Adipocyte (in vitro differentiated cells): ENCODE measurements at regions not wholly inside any gene's neighbourhood (a gene's known extent, or its start where the extent isn't known, plus 50 kb on each side); places are given as distances from the start of the nearest gene placed in this dataset.

Source experiments
- DNase-seq: peaks from one replicate; pipeline ENCODE4 v3.0.0-alpha.2; 2015; ENCODE audit warnings: low read depth
- H3K27me3 ChIP-seq: replicated peaks from 2 replicates; pipeline ENCODE4 v1.7.0; 2013; ENCODE audit warnings: mild to moderate bottlenecking, low read length, moderate library complexity; ENCODE audit not compliant: control insufficient read depth, insufficient read depth
- H3K36me3 ChIP-seq: 2 replicates; pipeline ENCODE4 v1.7.0; 2013; ENCODE audit warnings: low read length, mild to moderate bottlenecking, moderate library complexity; ENCODE audit not compliant: control insufficient read depth, insufficient read depth, severe bottlenecking
- H3K4me1 ChIP-seq: 2 replicates; pipeline ENCODE4 v1.7.0; 2013; ENCODE audit warnings: mild to moderate bottlenecking, low read length, moderate library complexity; ENCODE audit not compliant: control insufficient read depth, insufficient read depth
- H3K4me3 ChIP-seq: 2 replicates; pipeline ENCODE4 v1.7.0; 2013; ENCODE audit warnings: mild to moderate bottlenecking, low read length, moderate library complexity
- H3K9ac ChIP-seq: 2 replicates; pipeline ENCODE4 v1.7.0; 2013; ENCODE audit warnings: mild to moderate bottlenecking, low read length, moderate library complexity
- H3K9me3 ChIP-seq: 2 replicates; pipeline ENCODE4 v1.7.0; 2013; ENCODE audit warnings: mild to moderate bottlenecking, low read length, moderate library complexity; ENCODE audit not compliant: control insufficient read depth

DNA sequence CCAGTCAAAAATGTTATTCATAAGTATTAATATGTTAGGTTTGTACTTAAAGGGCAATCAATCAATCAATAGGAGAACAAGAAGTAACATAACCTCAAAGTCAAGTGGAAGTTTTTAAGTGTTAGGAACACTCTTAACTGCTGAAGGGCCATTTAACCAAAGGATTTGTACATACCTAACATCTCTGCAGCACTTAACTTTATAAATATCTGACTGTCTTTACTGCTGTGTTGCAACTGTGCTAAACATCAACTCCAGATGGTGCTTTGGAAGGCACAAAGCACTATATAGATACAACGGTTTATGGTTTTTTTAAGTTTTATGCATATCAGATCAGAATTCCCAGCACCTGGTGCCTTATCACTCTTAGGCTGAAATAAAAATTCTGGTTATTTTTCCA is 604.9 kb upstream of the PTGER4 start:
- H3K27me3 ChIP-seq: no peaks in the 10 kb centered on the region
- H3K4me3 ChIP-seq: no peak overlapping the region
- H3K9me3 ChIP-seq: no peaks in the 10 kb centered on the region
- H3K9ac ChIP-seq: no peak overlapping the region
- no peaks in the 10 kb centered on the region for H3K36me3 ChIP-seq
- peak; percentile 34 for DNase-seq
- H3K4me1 ChIP-seq: no peaks in the 10 kb centered on the region

DNA sequence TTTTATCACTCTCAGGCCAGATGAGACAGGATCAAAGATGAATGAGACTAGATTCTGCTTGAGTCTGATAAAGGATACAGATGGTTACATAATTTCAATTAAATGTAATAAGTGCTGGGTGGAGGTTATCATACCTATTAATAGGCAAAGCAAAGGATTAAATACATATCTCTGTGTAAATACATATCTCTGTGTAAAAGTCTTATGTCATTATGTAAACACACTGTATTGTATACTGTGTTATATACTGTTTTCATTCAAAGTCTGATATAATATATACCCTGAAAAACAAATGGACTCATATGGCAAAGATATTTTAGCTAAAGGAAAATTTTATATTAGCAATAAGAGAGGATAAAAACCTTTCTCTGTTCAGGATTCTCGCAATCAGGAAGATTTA is 605.8 kb upstream of the PTGER4 start:
- Histone ChIP-seq H3K36me3 (no peaks in the 10 kb centered on the region), H3K4me3 (no peak overlapping the region), H3K4me1 (no peaks in the 10 kb centered on the region), H3K27me3 (no peaks in the 10 kb centered on the region), H3K9ac (no peak overlapping the region), H3K9me3 (no peaks in the 10 kb centered on the region)
- no peak for DNase-seq

DNA sequence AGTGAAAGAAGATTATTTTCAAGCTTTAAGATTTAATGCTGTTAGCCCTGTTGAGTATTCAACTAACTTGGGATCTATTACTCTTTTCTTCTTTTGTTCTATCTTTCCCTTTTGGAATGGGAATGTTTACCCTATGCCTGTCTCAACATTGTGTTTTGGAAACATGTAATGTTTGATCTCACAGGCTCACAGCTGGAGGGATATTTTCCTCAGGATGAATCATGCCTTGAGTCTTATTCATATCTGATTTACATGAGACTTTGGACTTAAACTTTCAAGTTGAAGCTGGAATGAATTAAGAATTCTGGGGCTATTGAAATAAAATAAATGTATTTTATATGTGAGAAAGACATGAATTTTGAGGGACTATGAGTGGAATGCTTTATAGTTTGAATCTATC is 607.8 kb upstream of the PTGER4 start:
- H3K9ac ChIP-seq: no peak overlapping the region
- DNase-seq: peak; percentile 56
- no peaks in the 10 kb centered on the region for H3K4me1 ChIP-seq
- no peaks in the 10 kb centered on the region for H3K36me3 ChIP-seq
- H3K9me3 ChIP-seq: no peaks in the 10 kb centered on the region
- H3K27me3 ChIP-seq: no peaks in the 10 kb centered on the region
- H3K4me3 ChIP-seq: no peak overlapping the region

DNA sequence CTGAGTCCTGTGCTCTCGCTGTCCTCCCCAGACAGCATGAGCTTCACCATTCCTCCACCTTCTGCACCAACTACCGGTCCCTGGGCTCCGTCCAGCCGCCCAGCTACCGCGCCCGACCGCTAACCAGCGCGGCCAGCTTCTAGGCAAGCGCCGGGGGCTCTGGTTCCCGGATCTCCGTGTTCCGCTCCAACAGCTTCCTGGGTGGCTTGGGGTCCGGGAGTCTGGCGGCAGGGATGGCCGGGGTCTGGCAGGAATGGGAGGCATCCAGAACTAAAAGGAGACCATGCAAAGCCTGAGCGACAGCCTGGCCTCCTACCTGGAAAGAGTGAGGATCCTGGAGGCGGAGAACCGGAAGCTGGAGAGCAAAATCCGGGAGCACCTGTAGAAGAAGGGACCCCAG is 613.1 kb upstream of the PTGER4 start:
- H3K4me1 ChIP-seq: no peaks in the 10 kb centered on the region
- H3K9ac ChIP-seq: no peak overlapping the region
- H3K4me3 ChIP-seq: no peak overlapping the region
- no peaks in the 10 kb centered on the region for H3K36me3 ChIP-seq
- H3K27me3 ChIP-seq: no peaks in the 10 kb centered on the region
- no peaks in the 10 kb centered on the region for H3K9me3 ChIP-seq
- DNase-seq: no peak

- no peaks in the 10 kb centered on the region for H3K4me1 ChIP-seq
- no peaks in the 10 kb centered on the region for H3K36me3 ChIP-seq
- no peak for DNase-seq
- no peak overlapping the region for H3K4me3 ChIP-seq
- H3K9me3 ChIP-seq: no peaks in the 10 kb centered on the region
- no peaks in the 10 kb centered on the region for H3K27me3 ChIP-seq
- H3K9ac ChIP-seq: no peak overlapping the region
Measured at GRCh38 chr5:40052808-40053207, 626.9 kb upstream of the PTGER4 start.

DNA sequence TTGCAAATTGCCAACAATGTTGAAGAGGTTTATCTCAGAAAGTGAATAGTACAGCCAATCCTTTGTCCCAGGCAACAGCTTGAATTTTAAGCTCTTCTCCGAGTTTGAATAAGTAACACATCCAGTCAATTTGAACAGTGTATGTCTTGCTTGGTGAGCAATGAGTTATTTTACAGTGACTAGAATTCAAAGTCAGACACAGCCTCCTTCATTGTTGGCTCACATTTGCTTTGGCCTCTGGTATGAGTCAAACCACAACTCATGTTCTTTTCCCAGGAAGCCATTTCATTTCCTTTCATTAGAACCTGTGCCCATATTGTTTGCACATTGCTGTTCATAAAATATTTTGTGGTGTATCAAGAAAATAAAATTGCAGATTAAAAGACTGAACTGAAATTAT is 622.0 kb upstream of the DAB2 start:
- H3K27me3 ChIP-seq: no peaks in the 10 kb centered on the region
- no peaks in the 10 kb centered on the region for H3K9me3 ChIP-seq
- no peaks in the 10 kb centered on the region for H3K36me3 ChIP-seq
- no peak overlapping the region for H3K9ac ChIP-seq
- H3K4me3 ChIP-seq: no peak overlapping the region
- peak; percentile 24 for DNase-seq
- H3K4me1 ChIP-seq: peaks cover 8% of the 10 kb centered on the region

DNA sequence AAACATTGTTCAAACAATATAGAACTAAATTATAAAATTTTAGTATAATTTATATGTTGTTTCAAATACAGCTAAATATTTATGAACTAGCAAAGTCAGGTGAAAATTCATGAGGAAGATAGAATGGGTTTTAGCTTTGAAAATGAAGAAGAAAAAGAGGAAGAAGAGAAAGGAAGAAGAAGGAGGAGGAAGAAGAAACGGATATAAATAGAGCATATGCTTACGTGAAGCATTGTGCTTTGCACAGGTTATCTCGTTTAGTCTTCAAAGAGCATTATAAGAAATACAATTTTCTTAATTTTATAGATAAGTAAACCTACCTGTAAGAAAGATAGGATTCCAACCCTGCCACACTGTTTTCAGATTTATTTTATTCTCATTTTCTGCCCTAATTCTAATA is 620.6 kb upstream of the DAB2 start:
- H3K36me3 ChIP-seq: no peaks in the 10 kb centered on the region
- no peak for DNase-seq
- no peaks in the 10 kb centered on the region for H3K9me3 ChIP-seq
- H3K27me3 ChIP-seq: no peaks in the 10 kb centered on the region
- H3K4me3 ChIP-seq: no peak overlapping the region
- peaks cover 8% of the 10 kb centered on the region for H3K4me1 ChIP-seq
- no peak overlapping the region for H3K9ac ChIP-seq

DNA sequence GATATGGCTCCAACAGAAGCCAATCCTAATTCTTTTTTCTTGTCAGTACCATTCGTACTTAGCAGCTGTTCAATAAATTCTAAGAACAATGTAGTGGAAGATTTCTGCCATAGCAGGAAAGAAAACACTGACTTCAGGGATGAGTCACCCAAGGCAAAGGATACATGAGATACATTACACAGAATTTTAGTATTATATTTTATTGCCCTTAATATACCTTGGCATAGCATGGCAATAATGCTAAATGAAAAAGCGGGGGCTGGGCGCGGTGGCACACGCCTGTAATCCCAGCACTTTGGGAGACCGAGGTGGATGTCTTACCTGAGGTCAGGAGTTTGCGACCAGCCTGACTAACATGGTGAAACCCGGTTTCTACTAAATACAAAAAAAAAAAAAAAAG is 619.1 kb upstream of the DAB2 start:
- Histone ChIP-seq H3K27me3 (no peaks in the 10 kb centered on the region), H3K9ac (no peak overlapping the region), H3K9me3 (no peaks in the 10 kb centered on the region), H3K4me3 (no peak overlapping the region), H3K36me3 (no peaks in the 10 kb centered on the region), H3K4me1 (peaks cover 8% of the 10 kb centered on the region)
- DNase-seq: no peak

- Histone ChIP-seq H3K36me3 (no peaks in the 10 kb centered on the region), H3K4me1 (peaks cover 3% of the 10 kb centered on the region), H3K27me3 (no peaks in the 10 kb centered on the region), H3K4me3 (no peak overlapping the region), H3K9ac (no peak overlapping the region), H3K9me3 (no peaks in the 10 kb centered on the region)
- DNase-seq: no peak
Measured at GRCh38 chr5:40041452-40041851, 616.7 kb upstream of the DAB2 start.

DNA sequence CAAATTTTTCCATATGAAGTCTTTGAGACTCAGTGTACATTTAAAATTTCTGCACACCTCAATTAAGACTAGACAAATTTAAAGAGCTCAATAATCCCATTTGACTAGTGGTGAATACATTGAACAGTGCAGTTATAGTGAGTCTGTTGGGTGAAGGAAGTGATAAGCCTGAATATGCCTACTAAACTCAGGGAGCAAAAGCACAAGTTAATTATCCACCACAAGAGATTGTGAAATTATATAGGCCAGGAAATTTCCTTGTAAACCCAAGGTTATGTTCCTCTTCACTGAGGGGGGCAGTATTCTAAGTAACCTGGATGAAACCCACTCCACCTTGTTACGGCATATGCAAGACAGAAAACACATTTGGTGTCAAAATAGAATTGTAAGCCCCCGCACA is 612.9 kb upstream of the DAB2 start:
- Histone ChIP-seq H3K9me3 (no peaks in the 10 kb centered on the region), H3K4me1 (peaks cover 16% of the 10 kb centered on the region), H3K9ac (no peak overlapping the region), H3K27me3 (no peaks in the 10 kb centered on the region), H3K36me3 (no peaks in the 10 kb centered on the region), H3K4me3 (no peak overlapping the region)
- no peak for DNase-seq

DNA sequence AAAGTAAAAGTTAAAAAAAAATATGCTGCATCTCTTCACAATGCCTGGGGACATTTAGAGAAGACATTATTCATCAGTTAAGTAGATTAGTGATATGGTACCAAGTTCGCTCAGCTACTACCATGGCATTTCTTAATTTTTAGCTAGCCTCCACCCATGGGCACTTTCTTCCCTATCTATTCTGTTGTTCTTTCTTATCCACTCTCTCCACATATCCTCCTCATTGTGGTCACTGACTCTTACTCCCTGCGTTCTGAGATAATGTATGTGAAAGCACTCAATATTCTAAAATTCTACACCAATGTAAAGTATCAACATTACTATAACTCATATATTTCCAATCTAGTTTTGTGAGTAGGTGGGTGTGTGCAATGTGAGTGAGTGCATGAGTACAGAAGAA is 609.7 kb upstream of the DAB2 start:
- Histone ChIP-seq H3K36me3 (no peaks in the 10 kb centered on the region), H3K9ac (no peak overlapping the region), H3K27me3 (no peaks in the 10 kb centered on the region), H3K4me3 (no peak overlapping the region), H3K9me3 (no peaks in the 10 kb centered on the region), H3K4me1 (peaks cover 27% of the 10 kb centered on the region)
- no peak for DNase-seq

DNA sequence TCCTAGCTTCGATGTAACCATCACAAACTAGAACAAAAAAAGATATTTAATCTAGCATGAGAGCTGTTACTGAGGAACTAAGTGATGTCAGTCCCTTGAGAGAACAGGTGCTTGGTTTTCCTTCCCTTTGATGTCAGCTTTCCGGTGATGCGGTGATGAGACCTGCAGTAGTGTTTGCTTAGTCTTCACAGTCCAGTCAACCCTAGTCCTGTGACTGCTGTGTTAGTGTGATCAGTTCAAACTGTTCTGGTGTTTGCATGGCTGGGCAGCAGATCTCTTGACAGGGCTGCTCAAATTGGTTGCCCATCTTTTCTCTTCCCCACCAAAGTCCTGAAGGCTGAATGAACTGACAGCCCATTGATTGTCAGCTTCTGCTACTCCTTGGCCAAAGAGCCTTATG is 608.6 kb upstream of the DAB2 start:
- H3K9ac ChIP-seq: no peak overlapping the region
- no peaks in the 10 kb centered on the region for H3K9me3 ChIP-seq
- peaks cover 35% of the 10 kb centered on the region for H3K4me1 ChIP-seq
- H3K27me3 ChIP-seq: no peaks in the 10 kb centered on the region
- no peak overlapping the region for H3K4me3 ChIP-seq
- H3K36me3 ChIP-seq: no peaks in the 10 kb centered on the region
- no peak for DNase-seq
